GM20000 (cell line): ENCODE measurements at regions not wholly inside any gene's neighbourhood (a gene's known extent, or its start where the extent isn't known, plus 50 kb on each side); places are given as distances from the start of the nearest gene placed in this dataset.

Experiments used
- DNase-seq: peaks from one replicate; pipeline ENCODE4 v3.0.0; 2012; ENCODE audit warnings: low spot score
- CTCF ChIP-seq: IDR thresholded peaks from 2 replicates; pipeline ENCODE4 v1.5.1; 2012; ENCODE audit warnings: mild to moderate bottlenecking, control low read depth; ENCODE audit errors: extremely low read depth, missing control alignments

GRCh38 chr2:217138284-217138683, 278.4 kb upstream of the TNP1 start:
- no peak for TF ChIP-seq CTCF
- DNase-seq = no peak

- no peak for DNase-seq
- TF ChIP-seq CTCF = no peak
These were observed 267.9 kb upstream of the TNP1 start for GRCh38 chr2:217127744-217128143.

GRCh38 chr2:217125014-217125413, 265.1 kb upstream of the TNP1 start:
- DNase-seq = no peak
- TF ChIP-seq CTCF = no peak

GRCh38 chr2:217124050-217124449, 264.2 kb upstream of the TNP1 start:
- no peak for TF ChIP-seq CTCF
- DNase-seq = no peak

GRCh38 chr2:217121565-217121964, 261.7 kb upstream of the TNP1 start:
- DNase-seq = no peak
- no peak for TF ChIP-seq CTCF

- TF ChIP-seq CTCF = no peak
- DNase-seq = no peak
These were observed 260.6 kb upstream of the TNP1 start for GRCh38 chr2:217120429-217120828.

GRCh38 chr2:217118559-217119284, 258.9 kb upstream of the TNP1 start:
- no peak for TF ChIP-seq CTCF
- DNase-seq = no peak
